HG03439 (cell line): ENCODE measurements at regions not wholly inside any gene's neighbourhood (a gene's known extent, or its start where the extent isn't known, plus 50 kb on each side); places are given as distances from the start of the nearest gene placed in this dataset.

Experiments
- ATAC-seq: cut with Tn5 transposase; IDR thresholded peaks from one replicate; pipeline ENCODE4 v1.9.1; 2021; ENCODE audit warnings: mild to moderate bottlenecking, moderate library complexity; ENCODE audit not compliant: unreplicated experiment

- ATAC-seq = no peak
These were observed 1391.1 kb downstream of the FSTL5 start for GRCh38 chr4:160772668-160773067.

GRCh38 chr4:160795216-160795615 is 1368.6 kb downstream of the FSTL5 start:
- ATAC-seq = no peak

DNA sequence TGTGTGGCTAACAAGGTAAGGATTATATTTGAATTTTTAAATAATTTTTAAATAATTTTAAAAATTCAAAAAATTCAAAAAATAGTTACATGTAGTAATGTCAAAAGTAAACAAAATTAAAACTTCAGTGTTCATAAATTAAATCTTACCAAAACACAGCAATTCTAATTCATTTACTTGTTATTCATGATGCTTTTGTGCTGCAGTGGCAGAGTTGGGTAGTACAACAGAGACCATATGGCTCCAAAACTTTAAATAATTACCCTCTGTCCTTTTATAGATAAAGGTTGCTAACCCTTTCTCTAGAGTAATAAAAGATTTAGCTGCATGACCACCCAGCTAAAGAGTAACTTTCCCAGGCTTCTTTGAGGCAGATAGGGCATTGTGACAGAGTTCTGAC is 1355.6 kb downstream of the FSTL5 start:
- no peak for ATAC-seq

GRCh38 chr4:160809576-160809975 is 1354.2 kb downstream of the FSTL5 start:
- no peak for ATAC-seq

- ATAC-seq = no peak
These were observed 1353.4 kb downstream of the FSTL5 start for GRCh38 chr4:160810424-160810823.

- ATAC-seq = no peak
These were observed 1352.9 kb downstream of the FSTL5 start for GRCh38 chr4:160810941-160811340.

GRCh38 chr4:160811956-160812355 is 1351.8 kb downstream of the FSTL5 start:
- ATAC-seq = no peak

DNA sequence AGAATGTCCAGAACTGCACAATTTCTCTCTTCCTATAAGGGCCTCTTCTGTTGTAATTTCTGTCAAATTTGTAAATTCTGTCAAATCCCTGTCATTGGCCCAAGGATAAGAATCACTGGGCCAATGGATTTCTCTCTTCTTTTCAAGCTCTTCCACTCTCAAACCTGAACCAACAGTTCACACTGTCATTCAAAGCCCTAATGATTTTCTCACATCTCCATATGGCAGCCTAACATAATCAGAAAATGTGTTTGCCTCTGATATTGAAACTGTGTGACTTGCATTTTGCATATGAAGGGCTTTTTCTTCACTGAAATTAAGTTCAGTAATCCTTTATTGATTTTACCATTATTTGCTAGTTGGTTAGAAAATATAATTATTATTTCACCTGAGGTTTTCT is 1349.1 kb downstream of the FSTL5 start:
- no peak for ATAC-seq

- ATAC-seq = no peak
These were observed 1345.2 kb downstream of the FSTL5 start for GRCh38 chr4:160818571-160818970.

GRCh38 chr4:160819791-160820190 is 1344.0 kb downstream of the FSTL5 start:
- no peak for ATAC-seq

DNA sequence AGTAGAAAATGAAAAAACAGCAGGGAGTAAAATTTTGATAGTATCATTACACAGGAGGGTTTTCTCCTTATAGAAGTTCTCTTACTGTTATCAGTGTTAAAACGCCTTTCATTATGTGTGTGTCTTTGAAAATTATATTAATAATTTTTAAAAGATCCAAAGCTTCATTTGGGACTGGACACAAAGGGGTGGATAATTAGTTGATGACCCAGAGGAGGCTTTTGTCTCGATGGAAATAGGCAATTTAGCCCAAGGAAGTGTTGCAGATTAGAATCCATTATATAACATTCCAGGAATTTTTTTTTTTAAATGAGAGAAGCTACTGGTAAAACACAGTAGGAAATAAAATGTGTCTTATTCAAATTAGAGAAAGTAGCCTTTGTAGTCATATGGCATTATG is 1339.3 kb downstream of the FSTL5 start:
- no peak for ATAC-seq

DNA sequence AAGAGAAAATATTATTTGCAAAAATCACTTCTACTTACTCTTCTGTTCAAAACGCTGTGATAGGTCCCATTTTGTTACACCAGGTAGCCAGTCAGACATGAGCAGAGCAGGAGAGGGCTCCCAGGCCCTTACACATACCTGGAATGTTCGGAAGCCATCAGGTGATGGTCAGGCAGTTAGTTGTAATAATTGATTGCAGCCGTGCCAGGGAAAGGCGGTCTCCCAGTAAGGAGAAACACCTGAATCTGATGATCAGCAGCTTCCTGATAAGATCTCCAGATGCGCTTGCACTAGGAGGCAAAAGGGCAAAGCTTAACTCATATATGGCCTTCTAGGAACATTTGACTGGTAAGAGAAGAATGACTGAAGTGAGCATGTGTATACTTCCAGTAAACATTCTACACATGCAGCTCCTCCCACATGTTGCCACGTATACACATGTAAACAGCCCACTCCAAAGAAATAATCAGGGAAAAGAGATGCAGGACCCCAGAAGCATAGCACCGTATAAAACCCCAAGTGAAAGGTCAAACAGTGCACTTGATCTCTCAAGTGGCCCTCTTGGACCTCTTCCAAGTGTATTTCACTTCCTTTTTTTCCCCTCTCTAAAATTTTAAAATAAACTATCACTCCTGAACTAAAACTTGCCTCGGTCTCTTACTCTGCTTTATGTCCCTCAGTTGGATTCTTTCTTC is 1338.0 kb downstream of the FSTL5 start:
- no peak for ATAC-seq

DNA sequence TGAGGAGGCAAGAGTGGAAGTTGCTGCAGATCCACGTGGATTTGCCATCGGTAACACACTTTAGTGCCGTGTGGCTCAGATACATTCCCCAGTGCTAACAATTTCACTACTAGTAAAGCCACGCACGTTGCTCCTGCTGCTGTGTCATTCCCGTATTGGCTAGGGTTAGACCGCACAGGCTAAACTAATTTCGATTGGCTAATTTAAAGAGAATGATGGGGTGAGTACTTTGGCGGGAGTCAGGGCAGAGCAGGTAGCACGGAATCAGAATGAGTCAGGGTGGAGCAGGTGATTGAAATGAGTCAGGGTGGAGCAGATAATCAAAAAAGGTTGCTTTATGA is 1337.5 kb downstream of the FSTL5 start:
- ATAC-seq = no peak

GRCh38 chr4:160831165-160831922 is 1332.5 kb downstream of the FSTL5 start:
- ATAC-seq = no peak

DNA sequence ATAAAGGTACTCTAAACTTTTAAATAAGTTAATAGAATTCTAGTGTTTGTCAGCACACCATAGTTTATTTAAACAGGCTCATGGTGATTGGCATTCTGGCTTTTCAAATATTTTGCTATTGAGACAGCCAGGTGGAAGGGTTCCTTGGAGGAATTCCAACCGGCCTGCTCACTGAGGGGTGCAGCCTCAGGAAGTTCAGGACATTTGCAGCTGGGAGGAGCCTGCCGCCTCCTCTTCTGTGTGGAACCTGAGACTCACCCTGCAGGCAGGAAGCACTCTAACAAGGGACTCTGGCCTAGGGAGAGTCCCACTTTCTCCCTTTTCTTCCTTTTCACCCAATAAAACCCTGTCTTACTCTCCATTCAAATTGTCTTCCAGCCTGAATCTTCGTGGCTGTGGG is 1328.0 kb downstream of the FSTL5 start:
- ATAC-seq = no peak

DNA sequence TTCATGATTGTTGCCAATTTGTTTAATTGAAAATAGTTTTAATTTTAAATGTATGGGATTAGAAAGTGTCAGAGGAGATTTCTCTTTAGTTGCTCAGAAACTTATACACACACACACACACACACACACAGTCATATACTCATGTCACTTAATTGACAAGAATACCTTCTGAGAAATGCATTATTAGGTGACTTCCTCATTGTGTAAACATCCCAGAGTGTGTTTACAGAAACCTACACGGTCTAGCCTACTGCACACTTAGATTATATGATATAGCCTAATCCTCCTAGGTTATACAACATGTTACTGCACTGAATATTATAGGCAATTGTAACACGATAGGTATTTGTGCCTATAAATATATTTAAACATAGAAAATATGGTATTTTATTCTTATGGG is 1327.4 kb downstream of the FSTL5 start:
- ATAC-seq = no peak

GRCh38 chr4:160846121-160846520 is 1317.7 kb downstream of the FSTL5 start:
- no peak for ATAC-seq

DNA sequence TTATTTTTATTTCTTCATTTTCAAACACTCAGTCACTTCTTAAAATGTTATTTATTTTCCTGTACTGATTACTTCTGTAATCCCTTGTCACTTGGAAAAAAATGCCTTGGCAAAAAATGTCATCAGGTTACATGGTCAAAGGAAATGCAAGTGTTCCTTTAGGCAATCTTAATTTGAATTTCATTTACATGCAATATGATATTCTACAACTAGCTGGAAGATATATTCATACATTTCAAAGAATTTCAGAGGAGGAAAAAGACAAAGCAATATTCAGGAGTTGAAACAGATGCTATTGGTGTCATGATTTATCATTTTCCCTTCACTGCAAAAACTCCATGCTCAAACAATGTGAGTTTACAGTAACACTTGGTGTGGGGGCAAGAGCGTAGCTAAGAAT is 1316.6 kb downstream of the FSTL5 start:
- no peak for ATAC-seq

DNA sequence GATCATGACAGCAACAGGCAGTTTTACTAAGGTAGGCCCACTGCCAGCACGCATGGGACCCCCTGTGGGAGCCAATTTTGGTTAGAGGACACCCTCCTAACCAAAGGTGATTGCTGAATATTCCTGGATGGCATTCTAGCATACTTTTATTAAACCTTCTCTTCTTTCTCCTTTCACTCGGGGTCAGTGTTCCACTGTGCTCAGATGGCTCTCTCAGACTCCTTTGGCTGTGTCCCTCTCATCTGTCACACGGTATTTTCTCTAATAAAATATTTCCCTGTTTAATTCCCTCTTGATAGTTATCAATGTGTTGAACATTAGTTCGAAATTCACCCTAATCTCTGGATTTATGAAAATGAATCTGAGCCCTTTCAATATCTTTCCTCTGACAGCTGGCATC is 1315.3 kb downstream of the FSTL5 start:
- ATAC-seq = no peak

DNA sequence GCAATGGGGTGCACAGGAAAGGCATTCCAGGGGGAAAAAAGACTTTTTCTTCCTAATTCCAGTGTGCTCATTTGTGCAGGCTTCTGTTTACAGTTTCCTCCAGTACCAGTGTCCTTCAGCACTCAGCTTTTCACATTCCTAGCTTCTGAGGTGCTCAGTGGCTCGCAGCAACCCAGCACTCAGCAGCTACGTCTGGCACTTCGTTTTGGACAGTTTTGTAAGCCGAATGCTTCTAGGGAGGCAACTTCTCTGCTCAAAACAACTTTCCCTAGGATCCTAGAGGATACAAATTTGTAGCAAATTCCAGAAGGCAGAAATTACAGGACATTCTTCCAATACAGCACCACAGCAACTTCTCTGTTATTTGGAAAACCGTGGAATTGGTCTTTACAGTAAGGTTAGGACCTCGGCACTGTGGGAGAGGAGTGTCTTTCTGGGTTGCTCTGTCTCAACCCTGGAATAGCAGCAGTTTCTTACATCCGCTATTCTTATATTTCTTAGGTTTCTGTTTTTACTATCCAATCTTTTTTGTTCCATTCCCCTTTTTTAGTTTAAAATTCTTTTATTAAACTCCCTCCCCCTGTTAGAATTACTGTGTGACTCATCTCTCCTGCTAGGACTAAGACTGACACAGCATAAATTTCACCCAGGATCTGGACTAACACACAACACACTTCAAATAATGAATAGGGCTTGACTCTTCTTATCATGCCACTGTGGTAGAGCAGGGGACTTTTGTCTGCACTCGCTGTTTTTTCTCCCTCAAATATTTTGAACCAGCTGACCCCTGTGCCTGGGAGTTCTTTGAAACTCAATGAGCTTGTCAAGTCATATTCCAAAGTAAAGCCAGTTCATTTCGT is 1314.7 kb downstream of the FSTL5 start:
- no peak for ATAC-seq

DNA sequence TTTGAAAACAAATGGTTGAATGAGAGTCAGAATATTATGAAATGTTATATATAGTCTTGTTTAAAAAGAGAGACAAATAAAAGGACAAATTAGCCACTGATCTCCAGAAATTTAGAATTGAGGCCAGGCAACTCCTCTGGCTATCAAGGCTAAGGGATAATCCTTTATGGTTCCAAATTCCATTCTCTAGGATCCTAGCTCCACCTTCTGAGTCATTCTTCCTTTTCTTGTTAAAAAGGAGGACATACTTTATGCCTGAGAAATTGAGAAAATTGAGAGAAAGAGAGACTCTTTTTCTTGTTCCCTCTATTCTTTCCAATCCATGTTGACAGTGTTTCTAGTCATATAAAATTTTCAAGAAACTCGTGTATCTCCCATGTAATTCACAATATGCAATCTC is 1299.5 kb downstream of the FSTL5 start:
- no peak for ATAC-seq

GRCh38 chr4:160869899-160870298 is 1293.9 kb downstream of the FSTL5 start:
- no peak for ATAC-seq
